Raji (cell line): ENCODE measurements at regions not wholly inside any gene's neighbourhood (a gene's known extent, or its start where the extent isn't known, plus 50 kb on each side); places are given as distances from the start of the nearest gene placed in this dataset.

Source experiments
- POLR2A ChIP-seq: IDR thresholded peaks from 2 replicates; pipeline ENCODE4 v1.6.1; 2011; ENCODE audit warnings: low read depth, low read length, control low read depth; ENCODE audit not compliant: insufficient read depth

DNA sequence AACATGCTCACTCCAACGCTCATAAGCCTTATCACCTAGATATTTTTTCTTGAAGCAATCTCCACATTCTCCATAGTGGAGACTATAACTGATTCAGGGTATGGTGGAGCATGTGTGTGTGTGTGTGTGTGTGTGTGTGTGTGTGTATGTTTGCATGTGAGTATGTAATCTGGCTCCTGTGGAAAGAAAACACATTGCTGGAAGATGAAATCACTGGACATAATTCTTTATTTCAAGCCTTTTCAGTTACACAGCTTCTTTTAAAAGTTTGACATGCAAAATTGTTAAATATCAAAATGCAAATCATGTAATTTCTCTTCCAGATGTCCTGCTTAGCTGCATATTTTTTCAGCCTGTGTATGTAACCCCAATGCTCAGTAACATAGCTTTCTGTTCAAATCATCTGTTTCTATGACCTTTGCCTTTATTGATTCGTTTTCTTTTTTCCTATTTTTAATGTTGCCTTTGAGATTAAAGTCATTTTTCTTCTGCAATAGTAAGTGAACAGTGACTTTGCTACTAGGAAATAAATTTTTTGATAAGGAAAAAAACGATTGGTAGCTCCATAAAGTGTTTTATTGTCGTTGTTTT, 80.5 kb upstream of the BTG1 start:
- TF ChIP-seq POLR2A, result no peak

- no peak for TF ChIP-seq POLR2A
These were observed 79.2 kb upstream of the BTG1 start for GRCh38 chr12:92224685-92225331.

- no peak for TF ChIP-seq POLR2A
These were observed 77.8 kb upstream of the BTG1 start for GRCh38 chr12:92223481-92223880.

- TF ChIP-seq POLR2A, result no peak
These were observed 76.1 kb upstream of the BTG1 start for GRCh38 chr12:92221656-92222315.

- TF ChIP-seq POLR2A, result no peak
These were observed 72.9 kb upstream of the BTG1 start for GRCh38 chr12:92218394-92219077.

DNA sequence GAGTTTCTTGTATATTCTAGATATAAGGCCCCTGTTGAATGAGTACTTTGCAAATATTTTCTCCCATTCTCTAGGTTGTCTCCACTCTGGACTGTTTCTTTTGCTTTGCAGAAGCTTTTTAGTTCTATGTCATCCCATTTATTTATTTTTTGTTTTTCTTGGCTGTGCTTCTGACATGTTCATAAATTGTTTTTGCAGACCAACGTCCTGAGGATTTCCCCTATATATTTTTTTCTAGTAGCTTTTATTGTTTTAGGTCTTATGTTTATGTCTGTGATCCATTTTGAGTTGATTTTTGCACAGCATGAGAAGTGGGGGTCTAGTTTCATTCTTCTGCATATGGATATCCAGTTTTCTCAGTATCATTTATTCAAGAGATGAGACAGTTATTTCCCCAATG, 70.4 kb upstream of the BTG1 start:
- TF ChIP-seq POLR2A, result no peak

- TF ChIP-seq POLR2A, result no peak
These were observed 69.7 kb upstream of the BTG1 start for GRCh38 chr12:92215358-92215757.

GRCh38 chr12:92213166-92213565, 67.5 kb upstream of the BTG1 start:
- TF ChIP-seq POLR2A, result no peak

DNA sequence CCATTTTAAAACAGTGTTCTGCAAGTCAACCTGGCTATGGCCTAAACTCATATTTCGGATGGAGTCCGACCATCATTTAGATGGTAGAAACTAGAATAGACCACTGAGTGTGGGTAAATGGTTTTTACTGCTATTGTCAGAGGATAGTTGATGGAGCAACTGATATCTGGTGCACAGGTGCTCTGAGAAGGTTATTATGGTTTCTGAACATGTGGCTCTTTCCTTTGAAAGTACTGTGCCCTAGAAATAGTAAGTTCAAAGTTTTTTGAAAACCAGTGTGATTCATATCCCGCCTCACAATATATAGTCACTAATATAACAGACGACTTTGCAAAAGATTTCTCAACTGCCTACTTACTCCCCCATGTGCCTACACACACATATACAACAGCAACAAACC, 64.4 kb upstream of the BTG1 start:
- no peak for TF ChIP-seq POLR2A

DNA sequence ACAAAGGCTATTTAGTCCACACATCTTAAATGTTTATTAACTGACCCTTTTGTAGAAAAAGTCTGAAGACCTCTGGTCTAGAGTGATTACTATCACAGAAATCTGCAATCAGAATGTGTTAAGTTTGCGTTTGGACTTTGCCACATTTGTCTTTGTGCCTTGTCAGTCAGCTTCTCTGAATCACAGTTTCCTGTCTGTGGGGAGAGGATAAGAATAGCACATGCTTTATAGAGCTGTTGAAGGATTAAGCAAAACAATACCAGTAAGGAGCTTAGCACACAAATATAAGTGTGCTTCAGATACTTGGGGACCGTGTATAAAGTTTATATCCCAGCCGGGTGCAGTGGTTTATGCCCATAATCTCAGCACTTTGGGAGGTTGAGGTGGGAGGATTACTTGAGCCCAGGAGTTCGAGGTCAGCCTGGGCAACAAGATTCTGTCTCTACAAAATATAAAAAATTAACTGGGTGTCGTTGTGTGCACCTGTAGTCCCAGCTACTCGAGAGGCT, 63.0 kb upstream of the BTG1 start:
- no peak for TF ChIP-seq POLR2A

DNA sequence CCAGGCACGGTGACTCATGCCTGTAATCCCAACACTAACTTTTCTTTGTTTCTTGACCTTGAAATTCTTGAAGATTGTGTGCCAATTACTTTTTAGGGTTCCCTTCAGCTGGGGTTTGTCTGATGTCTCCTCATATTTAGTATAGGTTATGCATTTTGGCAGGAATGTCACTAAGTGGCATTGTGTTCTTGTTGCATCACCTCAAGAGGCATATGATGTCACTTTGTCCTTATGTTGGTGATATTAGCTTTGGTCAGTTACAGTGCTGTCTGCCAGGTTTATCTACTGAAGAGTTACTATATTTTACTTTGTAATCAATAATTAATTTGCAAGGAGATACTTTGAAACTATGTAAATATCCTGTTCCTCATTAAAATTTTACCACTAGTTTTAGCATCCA, 61.0 kb upstream of the BTG1 start:
- TF ChIP-seq POLR2A, result no peak

DNA sequence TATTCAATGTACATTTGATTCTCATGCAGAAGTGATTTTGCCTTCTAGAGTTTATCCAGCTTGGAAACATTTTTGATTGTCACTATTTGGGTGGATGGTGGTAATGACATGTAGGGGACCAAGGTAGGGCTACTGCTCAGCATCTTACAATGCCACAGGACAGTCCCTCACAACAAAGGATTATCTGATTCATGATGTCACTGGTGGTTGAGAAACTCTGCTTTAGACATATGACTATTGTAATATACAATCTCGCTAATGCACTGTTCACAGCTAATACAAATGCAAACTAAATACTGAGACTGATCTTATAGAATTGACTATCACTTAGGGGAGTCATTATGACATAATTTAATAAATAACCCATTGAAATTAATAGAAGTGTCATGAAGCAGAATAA, 60.4 kb upstream of the BTG1 start:
- no peak for TF ChIP-seq POLR2A

DNA sequence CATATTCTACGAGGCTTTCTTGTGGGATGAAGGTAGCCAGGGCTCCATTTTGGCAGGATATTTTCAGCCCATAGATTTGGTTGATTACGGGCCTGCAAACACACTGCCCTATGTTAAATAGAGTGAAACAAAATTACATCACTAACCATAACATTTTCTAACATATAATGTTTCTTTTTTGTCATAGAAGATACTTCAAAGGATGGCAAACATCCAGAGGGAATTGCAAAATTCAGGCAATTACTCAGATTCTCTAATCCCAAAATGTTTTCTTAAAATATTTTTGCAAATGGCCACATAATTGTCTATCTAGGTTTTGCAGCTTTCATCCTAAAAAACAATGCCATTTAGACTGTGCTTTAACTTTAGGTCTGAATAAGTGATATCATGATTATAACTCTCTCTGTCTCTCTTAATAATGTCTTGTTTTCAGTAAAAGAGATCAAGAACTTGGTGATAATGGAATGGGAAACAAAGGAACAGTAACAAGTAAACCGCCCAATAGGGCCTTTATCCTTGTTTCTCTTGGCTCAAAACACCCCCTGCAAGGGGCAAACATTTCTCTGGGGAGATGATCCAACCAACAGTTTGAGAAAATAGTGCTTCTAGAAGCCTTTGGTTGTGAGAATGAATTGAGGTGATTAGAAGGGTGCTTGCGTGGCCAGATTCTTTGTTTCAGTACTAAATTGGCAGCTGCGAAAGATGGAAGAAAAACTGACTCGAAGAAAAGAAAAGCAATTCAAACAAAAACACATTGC, 54.4 kb upstream of the BTG1 start:
- no peak for TF ChIP-seq POLR2A

DNA sequence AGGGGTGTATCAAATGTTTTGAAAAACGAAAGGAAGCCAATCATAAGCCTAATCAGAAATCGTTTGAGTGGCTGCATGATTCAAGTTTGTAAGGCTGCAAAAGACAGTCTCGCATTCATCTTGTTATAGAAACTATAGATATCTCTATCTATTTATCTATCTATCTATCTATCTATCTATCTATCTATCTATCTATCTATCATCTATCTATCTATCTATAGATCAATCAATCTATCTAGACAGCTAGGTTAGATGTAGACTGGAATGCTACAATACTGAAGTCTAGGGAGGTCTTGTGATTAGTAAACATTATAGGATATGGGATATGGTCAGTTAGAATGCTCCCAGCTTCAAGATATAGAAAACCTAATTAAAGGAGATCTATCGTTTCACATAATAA, 52.2 kb upstream of the BTG1 start:
- TF ChIP-seq POLR2A, result no peak

GRCh38 chr12:92196368-92196767, 50.7 kb upstream of the BTG1 start:
- TF ChIP-seq POLR2A, result no peak
